PC-3 (cell line): ENCODE measurements at regions not wholly inside any gene's neighbourhood (a gene's known extent, or its start where the extent isn't known, plus 50 kb on each side); places are given as distances from the start of the nearest gene placed in this dataset.

Source experiments
- CTCF ChIP-seq: fragments of 300-600 bp; sonication (generic); conservative IDR thresholded peaks from 2 replicates; pipeline ENCODE4 v1.5.1; 2017; ENCODE audit warnings: antibody characterized with exemption, low read depth, mild to moderate bottlenecking, low read length
- EZH2 ChIP-seq: fragments of 300-600 bp; sonication (generic); IDR thresholded peaks from one replicate; pipeline ENCODE4 v1.6.1; 2017; ENCODE audit warnings: antibody characterized with exemption, mild to moderate bottlenecking, low read length; ENCODE audit not compliant: unreplicated experiment
- EZH2phosphoT487 ChIP-seq: fragments of 300-600 bp; sonication (generic); IDR thresholded peaks from 2 replicates; pipeline ENCODE4 v1.6.1; 2018; ENCODE audit warnings: mild to moderate bottlenecking, antibody characterized with exemption, low read length, borderline replicate concordance

DNA sequence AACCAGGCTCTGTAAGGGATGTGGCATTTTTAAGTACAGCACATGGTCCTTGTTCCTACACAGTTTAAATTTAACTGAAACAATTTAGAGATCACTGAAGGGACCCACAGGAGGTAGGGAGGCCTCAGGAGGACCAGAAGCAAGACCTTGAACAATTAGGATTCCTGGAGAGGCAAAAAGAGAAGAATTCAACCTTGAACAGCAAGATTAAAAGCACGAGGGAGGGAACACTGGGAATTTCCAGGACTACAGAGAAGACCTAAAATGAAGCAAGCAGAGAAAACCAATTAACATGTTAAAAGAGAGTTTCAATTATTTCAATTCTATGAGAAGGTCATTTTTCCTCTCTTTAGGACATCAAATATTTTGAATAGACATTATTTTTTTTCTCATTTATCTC, 160.3 kb downstream of the KCTD12 start:
- TF ChIP-seq EZH2: no peak
- TF ChIP-seq CTCF: no peak
- no peak for TF ChIP-seq EZH2phosphoT487
